Ascending aorta (tissue), 2 donors: ENCODE measurements at regions not wholly inside any gene's neighbourhood (a gene's known extent, or its start where the extent isn't known, plus 50 kb on each side); places are given as distances from the start of the nearest gene placed in this dataset.

Experiments
- DNase-seq, 2 donors: peaks; one replicate each; pipeline ENCODE4 v3.0.0-alpha.2; 2019; ENCODE audit warnings: low spot score in 2 of 2
- H3K27ac ChIP-seq, 2 donors: fragments of 200-600 bp; sonication (generic); one replicate each; pipeline ENCODE4 v1.5.1; 2016 to 2017; ENCODE audit warnings: mild to moderate bottlenecking in 1 of 2
- H3K27me3 ChIP-seq: fragments of 200-600 bp; sonication (generic); one replicate; pipeline ENCODE4 v1.5.1; 2017
- H3K36me3 ChIP-seq, 2 donors: fragments of 200-600 bp; sonication (generic); one replicate each; pipeline ENCODE4 v1.5.1; 2016
- H3K4me1 ChIP-seq, 2 donors: fragments of 200-600 bp; sonication (generic); one replicate each; pipeline ENCODE4 v1.5.1; 2016 to 2017; ENCODE audit warnings: mild to moderate bottlenecking in 1 of 2
- H3K4me3 ChIP-seq, 2 donors: fragments of 200-600 bp; sonication (generic); one replicate each; pipeline ENCODE4 v1.5.1; 2016 to 2017; ENCODE audit warnings: mild to moderate bottlenecking in 1 of 2
- H3K9me3 ChIP-seq, 2 donors: fragments of 200-600 bp; sonication (generic); one replicate each; pipeline ENCODE4 v1.5.1; 2016
- CTCF ChIP-seq, 3 experiments: fragments of 200-600 bp in 2 of 3; fragments of 450-650 bp in 1 of 3; sonication (generic) in 2 of 3; IDR thresholded peaks; one replicate each; pipeline ENCODE4 v1.5.1; 2016 to 2019; ENCODE audit warnings: antibody characterized with exemption in 3 of 3, mild to moderate bottlenecking in 1 of 3, moderate library complexity in 1 of 3
- intact Hi-C: fragments of 100-400 bp; cut with DNase I; formaldehyde crosslinking; loops from one replicate; pipeline ENCODE4 v1.15.1; 2023

DNA sequence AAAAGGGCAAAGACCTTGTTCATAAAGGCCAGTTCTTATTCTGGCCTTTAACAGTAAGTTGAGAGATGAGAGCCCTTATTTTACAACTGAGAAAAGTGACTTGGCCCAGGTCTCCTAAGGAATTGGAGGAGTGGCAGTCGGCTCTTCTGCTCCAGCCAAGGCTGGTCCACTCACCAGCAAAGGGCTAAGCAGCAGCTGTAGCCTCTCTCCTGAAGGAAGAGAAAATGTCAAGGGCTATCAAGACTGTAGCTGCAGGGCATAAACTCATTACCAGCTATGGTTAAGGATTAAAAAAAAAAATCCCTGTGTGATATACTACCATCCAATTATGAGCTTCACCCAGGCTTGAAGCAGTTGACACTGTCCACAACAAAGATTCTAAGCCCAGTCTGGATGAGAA is 138.6 kb upstream of the RAD23B start:
- Histone ChIP-seq H3K27ac (no peak overlapping the region), H3K36me3 (no peaks in the 10 kb centered on the region), H3K9me3 (no peaks in the 10 kb centered on the region), H3K4me1 (peaks cover 5 to 9% of the 10 kb centered on the region in 2 donors), H3K4me3 (no peak overlapping the region), H3K27me3 (no peaks in the 10 kb centered on the region)
- no peak for TF ChIP-seq CTCF (IDR thresholded peaks at IDR 0.05)
- DNase-seq: no peak
- intact Hi-C loops: no loop called here

DNA sequence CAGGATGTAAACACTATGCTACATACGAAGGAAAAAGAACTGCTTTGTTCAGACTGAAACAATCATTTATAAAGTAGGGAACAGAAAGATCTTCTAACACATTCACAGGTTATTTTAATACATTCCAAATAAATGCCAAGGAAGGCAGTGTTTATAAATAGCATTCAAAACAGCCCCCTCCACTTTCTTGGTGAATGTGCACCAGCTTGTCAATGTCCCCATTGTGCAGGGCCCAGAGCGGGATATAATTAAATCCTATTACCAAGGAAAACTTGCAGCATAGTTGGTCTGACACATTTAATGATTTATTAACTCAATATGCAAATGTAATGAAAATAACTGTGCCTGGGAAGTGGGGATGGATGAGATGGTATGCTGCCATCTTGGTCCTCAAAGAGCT is 135.9 kb upstream of the RAD23B start:
- Histone ChIP-seq H3K4me3 (no peak overlapping the region), H3K27ac (no peak overlapping the region), H3K27me3 (no peaks in the 10 kb centered on the region), H3K36me3 (no peaks in the 10 kb centered on the region), H3K4me1 (peaks cover 4 to 9% of the 10 kb centered on the region in 2 donors), H3K9me3 (no peaks in the 10 kb centered on the region)
- intact Hi-C loops: no loop called here
- DNase-seq: no peak
- TF ChIP-seq CTCF (IDR thresholded peaks at IDR 0.05): no peak

DNA sequence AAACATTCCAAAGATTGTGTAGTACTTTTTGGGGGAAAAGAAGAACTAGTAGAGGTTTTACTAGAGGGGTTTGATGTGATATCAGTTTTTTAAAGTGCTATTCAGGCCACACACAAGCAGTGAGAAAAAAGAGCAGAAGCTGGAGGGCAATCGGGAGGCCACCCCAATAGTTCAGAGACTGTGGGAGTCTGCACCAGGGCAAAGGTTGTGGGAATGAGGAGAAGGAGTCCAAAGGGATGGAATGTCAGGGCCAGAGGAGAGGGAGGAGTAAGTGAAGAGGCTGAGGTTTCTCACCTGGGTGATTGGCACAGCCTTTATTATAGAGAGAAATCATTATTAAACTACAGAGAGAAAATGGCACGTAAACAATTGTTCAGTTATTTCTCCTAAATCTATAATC is 134.9 kb upstream of the RAD23B start:
- Histone ChIP-seq H3K27ac (no peak overlapping the region), H3K9me3 (no peaks in the 10 kb centered on the region), H3K27me3 (no peaks in the 10 kb centered on the region), H3K4me3 (no peak overlapping the region), H3K36me3 (no peaks in the 10 kb centered on the region), H3K4me1 (peaks cover 0 to under 1% of the 10 kb centered on the region in 2 donors)
- intact Hi-C loops: no loop called here
- DNase-seq: no peak
- TF ChIP-seq CTCF (IDR thresholded peaks at IDR 0.05): no peak

- Histone ChIP-seq H3K27ac (no peak overlapping the region), H3K4me1 (no peaks in the 10 kb centered on the region), H3K36me3 (no peaks in the 10 kb centered on the region), H3K27me3 (no peaks in the 10 kb centered on the region), H3K9me3 (no peaks in the 10 kb centered on the region), H3K4me3 (no peak overlapping the region)
- TF ChIP-seq CTCF (IDR thresholded peaks at IDR 0.05): no peak
- DNase-seq: no peak
- intact Hi-C loops: no loop called here
Observed at GRCh38 chr9:107149756-107150155, 133.3 kb upstream of the RAD23B start.

GRCh38 chr9:107153336-107153735 is 129.7 kb upstream of the RAD23B start:
- no peak for DNase-seq
- intact Hi-C loops: no loop called here
- Histone ChIP-seq H3K36me3 (no peaks in the 10 kb centered on the region), H3K27ac (no peak overlapping the region), H3K9me3 (no peaks in the 10 kb centered on the region), H3K27me3 (no peaks in the 10 kb centered on the region), H3K4me3 (no peak overlapping the region), H3K4me1 (no peaks in the 10 kb centered on the region)
- TF ChIP-seq CTCF (IDR thresholded peaks at IDR 0.05): no peak

DNA sequence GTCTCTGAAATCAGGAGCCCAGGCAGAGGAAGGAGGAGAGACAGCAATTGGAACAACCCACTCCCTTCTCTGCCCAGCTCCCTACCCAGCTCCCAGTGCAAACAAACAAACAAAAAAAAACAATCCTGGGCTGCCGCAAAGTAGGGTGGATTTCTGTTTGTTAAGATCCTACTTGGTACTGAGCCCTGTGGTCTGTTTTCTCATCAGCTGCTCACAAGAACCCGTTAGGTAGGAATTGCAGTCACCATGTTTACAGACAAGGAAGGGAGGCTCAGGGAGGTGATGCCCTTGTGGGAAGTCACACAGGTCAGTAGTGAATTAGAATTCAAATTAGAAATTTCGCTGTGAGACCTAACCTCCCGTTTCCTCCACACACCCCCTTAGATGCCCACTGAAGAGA is 128.8 kb upstream of the RAD23B start:
- no peak for DNase-seq
- H3K9me3 ChIP-seq: no peaks in the 10 kb centered on the region
- H3K27ac ChIP-seq: no peak overlapping the region
- no peak overlapping the region for H3K4me3 ChIP-seq
- no peaks in the 10 kb centered on the region for H3K4me1 ChIP-seq
- no peaks in the 10 kb centered on the region for H3K27me3 ChIP-seq
- intact Hi-C loops: no loop called here
- no peaks in the 10 kb centered on the region for H3K36me3 ChIP-seq
- TF ChIP-seq CTCF (IDR thresholded peaks at IDR 0.05): no peak
